Panc1 (cell line): ENCODE measurements at regions not wholly inside any gene's neighbourhood (a gene's known extent, or its start where the extent isn't known, plus 50 kb on each side); places are given as distances from the start of the nearest gene placed in this dataset.

Source experiments
- POLR2AphosphoS5 ChIP-seq: IDR thresholded peaks from 2 replicates; pipeline ENCODE4 v1.6.1; 2012; ENCODE audit warnings: mild to moderate bottlenecking, low read depth, low read length, moderate library complexity
- SIN3A ChIP-seq: IDR thresholded peaks from 2 replicates; pipeline ENCODE4 v1.6.1; 2012; ENCODE audit warnings: low read depth, mild to moderate bottlenecking, low read length, moderate library complexity, borderline replicate concordance; ENCODE audit not compliant: insufficient read depth
- TF ChIP-seq, protein P1 (sequence below): fragments of 450-650 bp; IDR thresholded peaks from 2 replicates; pipeline ENCODE4 v1.5.1; 2017; ENCODE audit warnings: mild to moderate bottlenecking

DNA sequence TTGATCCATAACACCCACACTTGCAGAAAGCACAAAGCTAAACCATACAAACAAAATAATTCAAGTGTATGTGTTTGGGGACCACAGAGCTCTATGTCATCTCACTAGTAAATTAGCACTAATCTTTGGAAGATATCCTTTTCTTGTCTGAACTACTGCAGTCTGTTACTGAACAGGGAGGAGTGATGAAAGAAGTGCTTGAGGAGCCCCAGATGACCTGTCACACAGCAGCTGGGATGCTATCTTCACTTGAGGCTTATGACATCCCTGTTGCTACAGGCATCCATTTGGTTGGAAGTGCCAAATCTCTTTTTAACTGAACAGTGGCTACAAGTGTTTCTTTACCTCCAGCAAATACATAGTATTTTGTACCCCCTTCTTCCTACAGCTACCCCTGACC lies 386.3 kb upstream of the CHAC2 start:
- TF ChIP-seq, protein P1, sequence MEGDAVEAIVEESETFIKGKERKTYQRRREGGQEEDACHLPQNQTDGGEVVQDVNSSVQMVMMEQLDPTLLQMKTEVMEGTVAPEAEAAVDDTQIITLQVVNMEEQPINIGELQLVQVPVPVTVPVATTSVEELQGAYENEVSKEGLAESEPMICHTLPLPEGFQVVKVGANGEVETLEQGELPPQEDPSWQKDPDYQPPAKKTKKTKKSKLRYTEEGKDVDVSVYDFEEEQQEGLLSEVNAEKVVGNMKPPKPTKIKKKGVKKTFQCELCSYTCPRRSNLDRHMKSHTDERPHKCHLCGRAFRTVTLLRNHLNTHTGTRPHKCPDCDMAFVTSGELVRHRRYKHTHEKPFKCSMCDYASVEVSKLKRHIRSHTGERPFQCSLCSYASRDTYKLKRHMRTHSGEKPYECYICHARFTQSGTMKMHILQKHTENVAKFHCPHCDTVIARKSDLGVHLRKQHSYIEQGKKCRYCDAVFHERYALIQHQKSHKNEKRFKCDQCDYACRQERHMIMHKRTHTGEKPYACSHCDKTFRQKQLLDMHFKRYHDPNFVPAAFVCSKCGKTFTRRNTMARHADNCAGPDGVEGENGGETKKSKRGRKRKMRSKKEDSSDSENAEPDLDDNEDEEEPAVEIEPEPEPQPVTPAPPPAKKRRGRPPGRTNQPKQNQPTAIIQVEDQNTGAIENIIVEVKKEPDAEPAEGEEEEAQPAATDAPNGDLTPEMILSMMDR, result no peak
- TF ChIP-seq POLR2AphosphoS5, result no peak
- no peak for TF ChIP-seq SIN3A
